ENCODE measurements at regions not wholly inside any gene's neighbourhood (a gene's known extent, or its start where the extent isn't known, plus 50 kb on each side); places are given as distances from the start of the nearest gene placed in this dataset.

DNA sequence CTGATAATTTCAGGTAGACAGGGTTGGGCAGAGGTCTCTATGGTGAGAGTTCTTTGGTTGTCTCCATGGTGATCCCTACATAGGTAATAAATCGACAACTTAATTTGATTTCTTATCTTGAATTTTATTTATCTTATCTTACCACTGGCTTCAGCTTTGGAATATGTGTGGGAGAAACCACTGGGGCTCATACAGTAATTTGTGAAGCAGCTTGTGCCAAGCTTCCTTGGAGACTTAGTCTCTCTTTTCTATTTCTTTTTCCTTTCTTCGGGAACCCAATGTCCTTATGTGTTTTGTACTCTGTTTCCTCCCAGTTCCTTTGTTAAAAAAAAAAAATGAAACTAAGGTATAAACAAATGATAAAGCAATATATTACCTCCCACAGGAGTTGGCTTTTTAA is 242.4 kb upstream of the CNKSR2 start:
- Histone ChIP-seq H3K9me2 (ENCODE audit: insufficient read depth) (no peaks in the 10 kb centered on the region), H3K36me3 (ENCODE audit: control insufficient read depth in 1 of 2, insufficient read depth in 2 of 2, low read length in 2 of 2) (no peaks in the 10 kb centered on the region), H3K27ac (ENCODE audit: low read depth, low read length) (no peak overlapping the region), H3K27me3 (ENCODE audit: insufficient read depth, low read length) (no peaks in the 10 kb centered on the region), H4K20me1 (ENCODE audit: insufficient read depth) (no peaks in the 10 kb centered on the region), H3K4me3 (replicated peaks in 1 of 2; ENCODE audit: low read depth in 1 of 2, low read length in 2 of 2) (no peak overlapping the region), H3K79me2 (ENCODE audit: insufficient read depth, low read length) (no peaks in the 10 kb centered on the region), H3K4me2 (ENCODE audit: low read length) (no peak overlapping the region), H3K9me3 (ENCODE audit: control insufficient read depth in 1 of 2, insufficient read depth in 1 of 2, low read depth in 1 of 2, low read length in 2 of 2) (no peaks in the 10 kb centered on the region), H3K9ac (ENCODE audit: low read length) (no peak overlapping the region), H3K4me1 (ENCODE audit: control insufficient read depth in 1 of 2, insufficient read depth in 2 of 2, low read length in 2 of 2) (no peaks in the 10 kb centered on the region), H2AFZ (ENCODE audit: low read depth, low read length, poor library complexity, severe bottlenecking) (no peak overlapping the region)
- POLR2A ChIA-PET: no interaction called here
- no TSS peak for BruUV-seq (replicated peaks)
- ATAC-seq (no peak), DNase-seq (ENCODE audit: low read depth, low spot score) (no peak)
- RAD21 ChIA-PET (ENCODE audit: low non-redundant PET in 1 of 2, low total read pairs in 2 of 2, uncharacterized antibody in 2 of 2, unreplicated experiment in 2 of 2): no interaction called here
- CTCF ChIA-PET: no interaction called here
- intact Hi-C loops (cut with micrococcal nuclease): no loop called here
- TF ChIP-seq TCF7L2 (IDR thresholded peaks at IDR 0.05; ENCODE audit: borderline replicate concordance, extremely low read depth, insufficient read depth, insufficient read length) (no peak), CEBPB (IDR thresholded peaks at IDR 0.05; ENCODE audit: low read depth) (no peak), ZFX (IDR thresholded peaks at IDR 0.05) (no peak), POLR2A (IDR thresholded peaks at IDR 0.05; ENCODE audit: borderline replicate concordance, extremely low read depth, insufficient read depth, insufficient read length) (no peak), EGR1 (IDR thresholded peaks at IDR 0.05; ENCODE audit: low read depth) (no peak), EZH2phosphoT487 (IDR thresholded peaks at IDR 0.05; ENCODE audit: borderline replicate concordance) (no peak), POLR2AphosphoS5 (IDR thresholded peaks at IDR 0.05; ENCODE audit: low read depth, low read length) (no peak), RAD21 (IDR thresholded peaks at IDR 0.05; ENCODE audit: low read depth) (no peak)
- TF ChIP-seq, protein P1, sequence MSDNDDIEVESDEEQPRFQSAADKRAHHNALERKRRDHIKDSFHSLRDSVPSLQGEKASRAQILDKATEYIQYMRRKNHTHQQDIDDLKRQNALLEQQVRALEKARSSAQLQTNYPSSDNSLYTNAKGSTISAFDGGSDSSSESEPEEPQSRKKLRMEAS (IDR thresholded peaks at IDR 0.05): no peak
- TF ChIP-seq, protein P2, sequence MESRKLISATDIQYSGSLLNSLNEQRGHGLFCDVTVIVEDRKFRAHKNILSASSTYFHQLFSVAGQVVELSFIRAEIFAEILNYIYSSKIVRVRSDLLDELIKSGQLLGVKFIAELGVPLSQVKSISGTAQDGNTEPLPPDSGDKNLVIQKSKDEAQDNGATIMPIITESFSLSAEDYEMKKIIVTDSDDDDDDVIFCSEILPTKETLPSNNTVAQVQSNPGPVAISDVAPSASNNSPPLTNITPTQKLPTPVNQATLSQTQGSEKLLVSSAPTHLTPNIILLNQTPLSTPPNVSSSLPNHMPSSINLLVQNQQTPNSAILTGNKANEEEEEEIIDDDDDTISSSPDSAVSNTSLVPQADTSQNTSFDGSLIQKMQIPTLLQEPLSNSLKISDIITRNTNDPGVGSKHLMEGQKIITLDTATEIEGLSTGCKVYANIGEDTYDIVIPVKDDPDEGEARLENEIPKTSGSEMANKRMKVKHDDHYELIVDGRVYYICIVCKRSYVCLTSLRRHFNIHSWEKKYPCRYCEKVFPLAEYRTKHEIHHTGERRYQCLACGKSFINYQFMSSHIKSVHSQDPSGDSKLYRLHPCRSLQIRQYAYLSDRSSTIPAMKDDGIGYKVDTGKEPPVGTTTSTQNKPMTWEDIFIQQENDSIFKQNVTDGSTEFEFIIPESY (IDR thresholded peaks at IDR 0.05; ENCODE audit: extremely low read depth, insufficient replicate concordance, low read length): no peak
- TF ChIP-seq, protein P3, sequence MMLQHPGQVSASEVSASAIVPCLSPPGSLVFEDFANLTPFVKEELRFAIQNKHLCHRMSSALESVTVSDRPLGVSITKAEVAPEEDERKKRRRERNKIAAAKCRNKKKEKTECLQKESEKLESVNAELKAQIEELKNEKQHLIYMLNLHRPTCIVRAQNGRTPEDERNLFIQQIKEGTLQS (IDR thresholded peaks at IDR 0.05): no peak
